HG03064 (cell line): ENCODE measurements at regions not wholly inside any gene's neighbourhood (a gene's known extent, or its start where the extent isn't known, plus 50 kb on each side); places are given as distances from the start of the nearest gene placed in this dataset.
"Not testable (repeated sequence)": the region's sequence is repeated elsewhere in the genome, so short reads cannot be mapped to it uniquely, and the experiment has no call there.

Source experiments
- ATAC-seq: cut with Tn5 transposase; IDR thresholded peaks from one replicate; pipeline ENCODE4 v1.9.1; 2021; ENCODE audit warnings: low read depth; ENCODE audit not compliant: unreplicated experiment

- no peak for ATAC-seq
Observed at GRCh38 chr6:47405273-47405672, 72.3 kb upstream of the CD2AP start.

GRCh38 chr6:47407300-47408281 lies 70.0 kb upstream of the CD2AP start:
- ATAC-seq = no peak

DNA sequence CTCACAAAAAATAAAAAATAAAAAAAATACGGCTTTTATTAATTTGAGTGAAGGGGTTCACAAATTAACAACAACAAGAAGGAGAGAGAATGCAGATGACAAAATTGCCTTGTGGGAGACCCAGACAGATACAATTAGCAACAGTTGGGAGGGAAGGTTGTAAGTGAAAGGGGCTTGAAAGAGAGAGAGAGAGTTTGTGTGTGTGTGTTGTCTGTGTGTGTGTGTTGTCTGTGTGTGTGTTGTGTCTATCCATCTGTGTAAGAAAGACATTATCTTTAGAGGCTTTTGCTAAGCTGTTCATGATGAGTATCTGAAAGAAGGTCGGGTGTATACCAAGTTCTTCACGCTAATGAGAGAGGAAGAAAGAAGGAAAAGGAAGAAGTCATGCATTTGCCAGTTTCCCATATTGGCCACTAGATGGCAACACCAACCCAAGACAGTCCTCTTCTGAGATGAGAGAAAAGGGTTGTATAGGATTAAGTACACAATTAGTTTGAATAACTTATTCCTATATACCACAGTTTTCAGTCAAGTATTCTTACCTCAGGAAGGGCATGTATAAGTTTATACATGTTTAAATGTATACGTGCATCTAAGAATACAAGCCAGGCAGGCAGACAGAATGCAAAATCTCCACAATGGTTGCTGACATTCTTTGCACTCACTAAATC lies 63.7 kb upstream of the CD2AP start:
- peak; percentile 73 for ATAC-seq

DNA sequence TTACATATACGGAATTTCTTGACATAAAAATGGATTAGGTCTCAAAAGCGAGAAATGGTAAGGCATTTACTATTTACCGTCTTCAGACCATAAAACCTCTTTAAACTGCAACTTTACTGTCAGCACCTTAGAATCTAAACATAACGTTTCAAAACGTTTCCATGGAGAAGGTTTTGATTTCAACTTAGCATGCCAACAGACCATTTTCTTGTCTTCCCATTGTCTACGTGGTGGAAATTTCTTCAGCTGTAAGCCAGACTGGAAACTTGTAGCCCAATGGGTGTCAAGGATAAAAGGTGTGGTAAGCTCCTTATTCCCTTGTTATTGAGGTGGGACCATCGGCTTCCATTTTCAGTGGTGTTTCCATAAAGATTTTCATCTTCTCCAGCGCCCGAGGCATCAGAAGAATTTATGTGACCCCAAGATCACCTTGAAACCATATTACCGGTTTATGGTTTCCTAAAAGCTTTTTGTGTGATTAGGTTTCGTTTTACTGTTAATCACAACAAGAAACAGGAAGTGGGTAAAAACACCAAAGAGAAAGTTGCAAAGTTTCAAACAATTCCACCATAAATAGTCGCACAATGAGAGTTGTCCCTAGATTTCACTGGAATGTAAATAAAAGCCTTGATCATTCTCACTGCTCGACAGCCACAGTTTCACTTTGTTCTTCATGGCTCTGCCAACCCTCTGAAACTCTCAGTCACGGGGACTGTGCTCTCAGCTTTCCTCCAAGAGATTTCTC lies 63.0 kb upstream of the CD2AP start:
- peak; percentile 67 for ATAC-seq

DNA sequence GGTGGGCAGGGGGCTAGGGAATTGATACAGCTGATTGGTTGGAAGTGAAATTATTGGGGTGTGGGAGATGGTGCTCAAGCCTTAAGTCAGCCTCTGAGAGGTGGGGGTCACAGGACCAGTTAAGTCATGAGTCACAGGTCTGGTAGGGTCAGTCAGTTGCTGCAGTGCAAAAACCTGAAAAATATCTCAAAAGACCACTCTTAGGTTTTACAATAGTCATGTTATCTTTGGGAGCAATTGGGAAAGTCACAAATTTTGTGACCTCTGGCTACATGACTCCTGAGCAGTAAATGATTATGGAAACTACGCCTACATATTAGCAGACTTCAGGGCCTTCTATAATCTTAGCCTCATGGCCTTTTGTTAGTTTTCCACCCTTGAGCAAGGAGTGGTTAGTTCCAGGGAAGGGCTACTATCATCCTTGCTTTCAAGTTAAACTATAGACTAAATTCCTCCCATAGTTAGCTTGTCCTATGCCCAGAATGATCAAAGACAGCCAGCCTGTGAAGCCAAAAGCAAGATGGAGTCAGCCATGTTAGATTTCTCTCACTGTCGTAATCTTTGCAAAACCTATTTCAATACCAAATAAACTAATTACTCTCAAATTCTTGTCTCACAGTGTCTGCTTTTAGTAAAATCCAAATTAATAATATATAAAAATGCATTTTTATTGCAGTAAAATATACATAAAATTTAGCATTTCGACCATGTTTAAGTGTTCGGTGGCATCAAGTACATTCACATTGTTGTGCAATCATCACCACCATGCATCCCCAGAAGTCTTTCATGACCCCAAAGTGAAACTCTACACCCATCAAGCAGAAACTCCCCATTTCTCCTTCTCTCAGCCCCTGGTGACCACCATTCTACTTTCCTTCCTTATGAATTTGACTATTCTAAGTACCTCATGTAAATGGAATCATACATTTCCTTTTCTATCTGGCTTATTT lies 60.9 kb upstream of the CD2AP start:
- ATAC-seq = no peak

- no peak for ATAC-seq
Observed at GRCh38 chr6:47419621-47420020, 58.0 kb upstream of the CD2AP start.

- ATAC-seq = no peak
Observed at GRCh38 chr6:47420394-47421371, 56.9 kb upstream of the CD2AP start.

- ATAC-seq = no peak
Observed at GRCh38 chr6:47423079-47423478, 54.5 kb upstream of the CD2AP start.

- no peak for ATAC-seq
Observed at GRCh38 chr6:47424436-47424836, 53.2 kb upstream of the CD2AP start.

DNA sequence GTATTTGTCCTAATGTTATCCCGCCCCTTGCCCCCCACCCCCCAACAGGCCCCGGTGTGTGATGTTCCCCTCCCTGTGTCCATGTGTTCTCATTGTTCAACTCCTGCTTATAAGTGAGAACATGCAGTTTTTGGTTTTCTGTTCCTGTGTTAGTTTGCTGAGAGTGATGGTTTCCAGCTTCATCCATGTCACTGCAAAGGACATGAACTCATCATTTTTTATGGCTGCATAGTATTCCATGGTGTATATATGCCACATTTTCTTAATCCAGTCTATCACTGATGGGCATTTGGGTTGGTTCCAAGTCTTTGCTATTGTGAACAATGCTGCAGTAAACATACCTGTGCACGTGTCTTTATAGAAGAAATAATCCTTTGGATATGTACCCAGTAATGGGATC lies 51.9 kb upstream of the CD2AP start:
- not testable (repeated sequence) for ATAC-seq

GRCh38 chr6:47426524-47427302 lies 50.9 kb upstream of the CD2AP start:
- no peak for ATAC-seq

GRCh38 chr6:47427680-47428079 lies 49.9 kb upstream of the CD2AP start:
- ATAC-seq = no peak
